ENCODE measurements at regions not wholly inside any gene's neighbourhood (a gene's known extent, or its start where the extent isn't known, plus 50 kb on each side); places are given as distances from the start of the nearest gene placed in this dataset.

GRCh38 chr11:81267246-81267645, 1466.4 kb downstream of the FAM181B start:
- H3K79me2 ChIP-seq (ENCODE audit: insufficient read depth, low read length): no peaks in the 10 kb centered on the region
- H3K9ac ChIP-seq (ENCODE audit: extremely low read depth, insufficient read length, low read length): no peak overlapping the region
- H2BK5ac ChIP-seq (ENCODE audit: insufficient read length, low read length): no peak overlapping the region

More at GRCh38 chr11:81267246-81267645, 1466.4 kb downstream of the FAM181B start:
- no peak overlapping the region for H4K5ac ChIP-seq (ENCODE audit: insufficient read length, low read depth, low read length)
- no peak overlapping the region for H3K14ac ChIP-seq (ENCODE audit: insufficient read depth, low read length)
- no peak overlapping the region for H3K4ac ChIP-seq (ENCODE audit: low read depth, low read length)
- no CpG with 5 or more reads among the region's 3 CpGs for WGBS (ENCODE audit: extremely low coverage, insufficient read length, low lambda C conversion rate)
- no peak overlapping the region for H3K18ac ChIP-seq (ENCODE audit: insufficient read length, low read depth, low read length)
- no peak overlapping the region for H2AK5ac ChIP-seq (ENCODE audit: insufficient read length, low read length)
- H3K56ac ChIP-seq (ENCODE audit: insufficient read length, low read depth, low read length): no peak overlapping the region
- H4K8ac ChIP-seq (replicated peaks; ENCODE audit: insufficient read length, low read depth, low read length): no peak overlapping the region
- H3K9me3 Mint-ChIP-seq: no peaks in the 10 kb centered on the region
- no peak overlapping the region for H3K4me3 Mint-ChIP-seq
- no peak overlapping the region for H4K91ac ChIP-seq (ENCODE audit: insufficient read length, low read depth, low read length)
- H3K79me1 ChIP-seq (ENCODE audit: insufficient read depth, low read depth, low read length, poor library complexity, severe bottlenecking): no peaks in the 10 kb centered on the region
- peaks cover 7 to 9% of the 10 kb centered on the region in 2 experiments for H3K4me1 Mint-ChIP-seq
- no peak overlapping the region for H3K4me2 ChIP-seq (ENCODE audit: insufficient read depth, insufficient read length, low read length)
- no peaks in the 10 kb centered on the region for H3K9me3 ChIP-seq (ENCODE audit: control insufficient read depth, low read depth, low read length)
- H4K20me1 ChIP-seq (ENCODE audit: control insufficient read depth, insufficient read depth, insufficient read length): no peaks in the 10 kb centered on the region
- no peaks in the 10 kb centered on the region for H3K36me3 Mint-ChIP-seq (ENCODE audit: insufficient read depth in 1 of 3, low read depth in 3 of 3)
- H3K23ac ChIP-seq (ENCODE audit: insufficient read length, low read depth, low read length): no peak overlapping the region
- H2BK120ac ChIP-seq (ENCODE audit: low read depth, low read length, poor library complexity, severe bottlenecking): no peak overlapping the region
- no peak overlapping the region for H2AFZ ChIP-seq (ENCODE audit: low read length)
- no peaks in the 10 kb centered on the region for H3K23me2 ChIP-seq (ENCODE audit: insufficient read length, low read depth, low read length, poor library complexity, severe bottlenecking)
- no peak for TF ChIP-seq CTCF (conservative IDR thresholded peaks at IDR 0.05)
- H2BK15ac ChIP-seq (ENCODE audit: low read depth, low read length): no peak overlapping the region
- no peak overlapping the region for H2BK20ac ChIP-seq (ENCODE audit: low read depth, low read length, poor library complexity, severe bottlenecking)
- DNase-seq: no peak
- no peaks in the 10 kb centered on the region for H3K4me1 ChIP-seq (ENCODE audit: insufficient read depth, low read length)
- H3K27me3 Mint-ChIP-seq (ENCODE audit: low read depth): no peaks in the 10 kb centered on the region
- H3K27me3 ChIP-seq (ENCODE audit: insufficient read depth, low read length): no peaks in the 10 kb centered on the region
- H2BK12ac ChIP-seq (ENCODE audit: insufficient read length, low read depth, low read length): no peak overlapping the region
- no peak overlapping the region for H3K27ac ChIP-seq (ENCODE audit: insufficient read length, low read depth, low read length)
- H3K27ac Mint-ChIP-seq: no peak overlapping the region
- H3T11ph ChIP-seq (ENCODE audit: low read length): no peak overlapping the region

Data from H9 (cell line).